Ascending aorta (tissue), 2 donors: ENCODE measurements at regions not wholly inside any gene's neighbourhood (a gene's known extent, or its start where the extent isn't known, plus 50 kb on each side); places are given as distances from the start of the nearest gene placed in this dataset.

Experiments
- DNase-seq, 2 donors: peaks; one replicate each; pipeline ENCODE4 v3.0.0-alpha.2; 2019; ENCODE audit warnings: low spot score in 2 of 2
- H3K27ac ChIP-seq, 2 donors: fragments of 200-600 bp; sonication (generic); one replicate each; pipeline ENCODE4 v1.5.1; 2016 to 2017; ENCODE audit warnings: mild to moderate bottlenecking in 1 of 2
- H3K27me3 ChIP-seq: fragments of 200-600 bp; sonication (generic); one replicate; pipeline ENCODE4 v1.5.1; 2017
- H3K36me3 ChIP-seq, 2 donors: fragments of 200-600 bp; sonication (generic); one replicate each; pipeline ENCODE4 v1.5.1; 2016
- H3K4me1 ChIP-seq, 2 donors: fragments of 200-600 bp; sonication (generic); one replicate each; pipeline ENCODE4 v1.5.1; 2016 to 2017; ENCODE audit warnings: mild to moderate bottlenecking in 1 of 2
- H3K4me3 ChIP-seq, 2 donors: fragments of 200-600 bp; sonication (generic); one replicate each; pipeline ENCODE4 v1.5.1; 2016 to 2017; ENCODE audit warnings: mild to moderate bottlenecking in 1 of 2
- H3K9me3 ChIP-seq, 2 donors: fragments of 200-600 bp; sonication (generic); one replicate each; pipeline ENCODE4 v1.5.1; 2016
- CTCF ChIP-seq, 3 experiments: fragments of 200-600 bp in 2 of 3; fragments of 450-650 bp in 1 of 3; sonication (generic) in 2 of 3; IDR thresholded peaks; one replicate each; pipeline ENCODE4 v1.5.1; 2016 to 2019; ENCODE audit warnings: antibody characterized with exemption in 3 of 3, mild to moderate bottlenecking in 1 of 3, moderate library complexity in 1 of 3
- intact Hi-C: fragments of 100-400 bp; cut with DNase I; formaldehyde crosslinking; loops from one replicate; pipeline ENCODE4 v1.15.1; 2023

DNA sequence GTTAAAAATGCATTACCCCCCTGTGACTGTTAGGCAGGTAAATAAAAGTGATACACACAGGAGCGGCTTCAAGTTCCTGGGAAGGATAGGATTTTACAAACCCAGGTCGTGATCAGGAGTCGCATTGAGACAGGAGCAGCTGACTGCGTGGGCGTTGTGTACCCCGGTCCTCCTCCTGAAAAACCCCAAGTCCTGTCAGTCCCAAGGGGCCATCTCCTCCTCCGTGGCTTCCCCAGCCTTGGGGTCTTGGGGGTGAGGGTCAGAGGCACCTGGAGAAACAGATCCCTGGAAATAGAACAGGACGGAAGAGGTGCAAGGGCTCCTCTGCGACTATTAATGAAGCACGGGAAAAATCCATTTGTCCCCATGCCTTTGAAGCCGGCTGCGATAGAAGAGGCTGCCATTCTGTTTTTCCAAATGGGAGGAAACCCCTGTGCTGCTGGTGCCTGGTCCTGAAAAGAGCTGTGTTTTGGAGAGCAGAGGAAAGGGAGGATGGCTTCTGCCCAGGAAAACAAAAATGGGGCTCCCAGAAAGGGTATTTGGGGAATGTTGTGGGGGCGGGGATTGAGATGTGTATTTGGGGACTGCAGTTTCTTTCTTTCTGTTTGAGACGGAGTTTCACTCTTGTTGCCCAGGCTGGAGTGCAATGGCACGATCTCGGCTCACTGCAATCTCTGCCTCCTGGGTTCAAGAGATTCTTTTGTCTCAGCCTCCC is 143.1 kb downstream of the ZNF664 start:
- TF ChIP-seq CTCF (IDR thresholded peaks at IDR 0.05): no peak
- Histone ChIP-seq H3K27me3 (no peaks in the 10 kb centered on the region), H3K27ac (no peak overlapping the region), H3K4me1 (no peaks in the 10 kb centered on the region), H3K9me3 (peaks cover 0 to 3% of the 10 kb centered on the region in 2 donors), H3K36me3 (no peaks in the 10 kb centered on the region), H3K4me3 (no peak overlapping the region)
- intact Hi-C loops: no loop called here
- no peak for DNase-seq

DNA sequence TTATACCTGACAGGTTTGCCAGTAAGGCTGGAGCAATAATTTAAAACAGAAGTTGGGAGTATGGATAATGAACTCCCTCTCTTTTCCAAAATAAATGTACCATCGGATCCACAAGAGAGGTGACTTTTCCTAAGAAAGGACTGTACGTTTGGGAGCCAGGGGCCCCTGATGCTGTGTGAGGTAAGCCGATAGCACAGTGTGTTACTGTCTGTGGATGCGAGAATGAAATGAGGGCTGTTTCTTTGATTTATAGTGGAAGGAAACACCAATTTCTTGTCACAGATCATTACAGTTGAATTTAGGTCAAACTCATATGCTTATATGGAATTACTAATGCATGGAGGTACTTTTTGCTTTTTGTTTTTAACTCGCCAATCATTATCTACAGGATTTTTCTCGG is 147.7 kb downstream of the ZNF664 start:
- no peak for DNase-seq
- Histone ChIP-seq H3K4me3 (no peak overlapping the region), H3K9me3 (no peaks in the 10 kb centered on the region), H3K27ac (no peak overlapping the region), H3K36me3 (no peaks in the 10 kb centered on the region), H3K4me1 (no peaks in the 10 kb centered on the region), H3K27me3 (no peaks in the 10 kb centered on the region)
- intact Hi-C loops: no loop called here
- no peak for TF ChIP-seq CTCF (IDR thresholded peaks at IDR 0.05)

DNA sequence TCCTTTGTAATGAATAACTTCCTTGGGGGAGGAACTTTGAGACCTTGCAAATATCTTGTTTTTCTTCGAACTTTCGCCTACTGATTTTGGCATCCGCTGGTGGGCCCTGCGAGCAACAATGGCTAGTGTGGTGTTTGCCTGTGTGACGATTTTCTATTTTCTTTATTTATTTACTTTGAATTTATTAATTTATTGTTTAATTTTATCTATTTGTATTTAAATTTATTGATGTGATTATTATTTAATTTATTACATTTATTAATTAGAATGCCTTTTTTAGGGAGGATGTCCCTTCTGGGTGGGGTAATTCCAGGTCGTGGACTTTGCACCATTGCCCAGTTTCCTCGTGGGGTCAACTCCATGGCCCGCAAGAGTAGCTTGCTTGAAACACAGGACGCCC is 149.7 kb downstream of the ZNF664 start:
- no peak for DNase-seq
- no peaks in the 10 kb centered on the region for H3K27me3 ChIP-seq
- H3K4me3 ChIP-seq: no peak overlapping the region
- no peak for TF ChIP-seq CTCF (IDR thresholded peaks at IDR 0.05)
- no peaks in the 10 kb centered on the region for H3K9me3 ChIP-seq
- H3K36me3 ChIP-seq: no peaks in the 10 kb centered on the region
- intact Hi-C loops: no loop called here
- H3K27ac ChIP-seq: no peak overlapping the region
- no peaks in the 10 kb centered on the region for H3K4me1 ChIP-seq

GRCh38 chr12:124123296-124124000 is 150.4 kb downstream of the ZNF664 start:
- H3K4me3 ChIP-seq: no peak overlapping the region
- intact Hi-C loops: no loop called here
- H3K4me1 ChIP-seq: no peaks in the 10 kb centered on the region
- no peaks in the 10 kb centered on the region for H3K9me3 ChIP-seq
- no peak for DNase-seq
- no peaks in the 10 kb centered on the region for H3K27me3 ChIP-seq
- no peaks in the 10 kb centered on the region for H3K36me3 ChIP-seq
- TF ChIP-seq CTCF (IDR thresholded peaks at IDR 0.05): no peak
- no peak overlapping the region for H3K27ac ChIP-seq

GRCh38 chr12:124125203-124125871 is 152.3 kb downstream of the ZNF664 start:
- no peaks in the 10 kb centered on the region for H3K9me3 ChIP-seq
- intact Hi-C loops: no loop called here

More at GRCh38 chr12:124125203-124125871, 152.3 kb downstream of the ZNF664 start:
- no peak for DNase-seq
- Histone ChIP-seq H3K27ac (no peak overlapping the region), H3K4me1 (no peaks in the 10 kb centered on the region), H3K36me3 (no peaks in the 10 kb centered on the region), H3K27me3 (no peaks in the 10 kb centered on the region), H3K4me3 (no peak overlapping the region)
- no peak for TF ChIP-seq CTCF (IDR thresholded peaks at IDR 0.05)
